Peyer's patch (tissue), 4 donors: ENCODE measurements at regions not wholly inside any gene's neighbourhood (a gene's known extent, or its start where the extent isn't known, plus 50 kb on each side); places are given as distances from the start of the nearest gene placed in this dataset.

Experiments
- CTCF ChIP-seq, 6 experiments: fragments of 450-650 bp in 4 of 6; fragments of 200-600 bp in 2 of 6; sonication (generic) in 1 of 6; IDR thresholded peaks; one replicate each; pipeline ENCODE4 v1.5.1; 2017 to 2019; ENCODE audit warnings: antibody characterized with exemption in 6 of 6, mild to moderate bottlenecking in 3 of 6, moderate library complexity in 1 of 6
- POLR2A ChIP-seq, 2 donors: fragments of 450-650 bp; IDR thresholded peaks; one replicate each; pipeline ENCODE4 v1.5.1; 2017; ENCODE audit warnings: antibody characterized with exemption in 2 of 2, mild to moderate bottlenecking in 2 of 2, moderate library complexity in 2 of 2

DNA sequence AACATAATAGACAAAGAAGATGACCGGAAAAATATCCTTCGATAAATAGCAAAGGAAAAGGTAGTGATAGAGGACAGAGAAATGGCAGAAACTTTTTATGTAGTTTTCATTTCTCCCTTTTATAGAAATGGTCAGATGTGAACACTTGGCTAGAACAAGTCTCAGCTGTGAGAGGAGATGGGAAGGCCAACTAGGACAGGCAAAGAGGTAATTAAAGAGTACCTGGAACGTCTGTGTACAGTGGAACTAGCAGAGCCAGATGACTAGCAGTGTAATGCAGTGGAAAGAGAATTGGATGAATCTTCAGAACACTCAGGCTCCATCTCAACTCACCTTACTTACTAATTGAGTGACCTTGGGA, 69.2 kb downstream of the NABP1 start:
- TF ChIP-seq POLR2A (IDR thresholded peaks at IDR 0.05) (no peak), CTCF (IDR thresholded peaks at IDR 0.05) (no peak)
